Osteoblast (primary cell): ENCODE measurements at regions not wholly inside any gene's neighbourhood (a gene's known extent, or its start where the extent isn't known, plus 50 kb on each side); places are given as distances from the start of the nearest gene placed in this dataset.

Source experiments
- DNase-seq: peaks from one replicate; pipeline ENCODE4 v3.0.0; 2011; ENCODE audit warnings: low spot score, mixed read lengths; ENCODE audit not compliant: insufficient read length; ENCODE audit errors: missing footprints
- H2AFZ ChIP-seq: 2 replicates; pipeline ENCODE4 v1.6.0; 2011; ENCODE audit warnings: mild to moderate bottlenecking, low read length
- H3K27ac ChIP-seq: 2 replicates; pipeline ENCODE4 v1.5.1; 2011; ENCODE audit warnings: mild to moderate bottlenecking, low read depth, low read length, moderate library complexity
- H3K27me3 ChIP-seq: 2 replicates; pipeline ENCODE4 v1.6.0; 2012; ENCODE audit warnings: mild to moderate bottlenecking, control low read depth, inconsistent platforms, low read length, moderate library complexity; ENCODE audit not compliant: insufficient read depth
- H3K36me3 ChIP-seq: 2 replicates; pipeline ENCODE4 v1.5.1; 2011; ENCODE audit warnings: mild to moderate bottlenecking, low read length, control low read depth, moderate library complexity; ENCODE audit not compliant: insufficient read depth
- H3K4me1 ChIP-seq: 2 replicates; pipeline ENCODE4 v1.5.1; 2011; ENCODE audit warnings: mild to moderate bottlenecking, low read length, control low read depth, moderate library complexity; ENCODE audit not compliant: insufficient read depth
- H3K4me2 ChIP-seq: 2 replicates; pipeline ENCODE4 v1.6.0; 2011; ENCODE audit warnings: mild to moderate bottlenecking, low read length; ENCODE audit not compliant: insufficient read depth
- H3K4me3 ChIP-seq: fragments of 200-600 bp; sonication (generic); 3 replicates; pipeline ENCODE4 v1.5.1; 2012; ENCODE audit warnings: mild to moderate bottlenecking, low read length, inconsistent platforms; ENCODE audit not compliant: insufficient read depth
- H3K79me2 ChIP-seq: 2 replicates; pipeline ENCODE4 v1.6.0; 2012; ENCODE audit warnings: mild to moderate bottlenecking, low read length, control low read depth, inconsistent platforms; ENCODE audit not compliant: insufficient read depth
- H3K9me3 ChIP-seq: 2 replicates; pipeline ENCODE4 v1.5.1; 2011; ENCODE audit warnings: low read depth, low read length, control low read depth
- H4K20me1 ChIP-seq: 2 replicates; pipeline ENCODE4 v1.6.0; 2012; ENCODE audit warnings: mild to moderate bottlenecking, low read length, control low read depth; ENCODE audit not compliant: insufficient read depth
- CTCF ChIP-seq: IDR thresholded peaks from 2 replicates; pipeline ENCODE4 v1.5.1; 2011; ENCODE audit warnings: mild to moderate bottlenecking, low read depth, low read length, moderate library complexity; ENCODE audit errors: extremely low read depth

- no peaks in the 10 kb centered on the region for H4K20me1 ChIP-seq
- peaks cover 34% of the 10 kb centered on the region for H3K4me1 ChIP-seq
- TF ChIP-seq CTCF, result peak; percentile 59
- no peaks in the 10 kb centered on the region for H3K27me3 ChIP-seq
- peak; percentile 3 for DNase-seq
- H3K79me2 ChIP-seq, result no peaks in the 10 kb centered on the region
- peak overlapping the region; percentile 62 for H3K4me3 ChIP-seq
- H3K9me3 ChIP-seq, result no peaks in the 10 kb centered on the region
- peak overlapping the region; percentile 67 for H2AFZ ChIP-seq
- peak overlapping the region; percentile 29 for H3K27ac ChIP-seq
- peak overlapping the region; percentile 72 for H3K4me2 ChIP-seq
- H3K36me3 ChIP-seq, result no peaks in the 10 kb centered on the region
Observed at GRCh38 chr2:191571163-191571769, 106.7 kb upstream of the NABP1 start.

- Histone ChIP-seq H3K27ac (no peak overlapping the region), H3K4me2 (no peak overlapping the region)
Observed at GRCh38 chr2:191572319-191572718, 105.6 kb upstream of the NABP1 start.

GRCh38 chr2:191573216-191573615 is 104.7 kb upstream of the NABP1 start:
- Histone ChIP-seq H3K4me1 (peaks cover 34% of the 10 kb centered on the region), H2AFZ (no peak overlapping the region), H4K20me1 (no peaks in the 10 kb centered on the region), H3K4me3 (no peak overlapping the region), H3K27me3 (no peaks in the 10 kb centered on the region), H3K36me3 (no peaks in the 10 kb centered on the region), H3K4me2 (no peak overlapping the region), H3K9me3 (no peaks in the 10 kb centered on the region), H3K27ac (no peak overlapping the region), H3K79me2 (no peaks in the 10 kb centered on the region)
- no peak for DNase-seq
- no peak for TF ChIP-seq CTCF

More at GRCh38 chr2:191572319-191572718, 105.6 kb upstream of the NABP1 start:
- Histone ChIP-seq H3K27me3 (no peaks in the 10 kb centered on the region), H3K79me2 (no peaks in the 10 kb centered on the region), H4K20me1 (no peaks in the 10 kb centered on the region), H3K9me3 (no peaks in the 10 kb centered on the region), H3K4me1 (peaks cover 34% of the 10 kb centered on the region), H3K36me3 (no peaks in the 10 kb centered on the region), H2AFZ (no peak overlapping the region), H3K4me3 (no peak overlapping the region)
- no peak for DNase-seq
- no peak for TF ChIP-seq CTCF

GRCh38 chr2:191574232-191574631 is 103.7 kb upstream of the NABP1 start:
- H2AFZ ChIP-seq, result peak overlapping the region; percentile 12
- peak overlapping the region; percentile 10 for H3K27ac ChIP-seq

More at GRCh38 chr2:191574232-191574631, 103.7 kb upstream of the NABP1 start:
- Histone ChIP-seq H4K20me1 (no peaks in the 10 kb centered on the region), H3K4me2 (peak overlapping the region; percentile 19), H3K36me3 (no peaks in the 10 kb centered on the region), H3K27me3 (no peaks in the 10 kb centered on the region), H3K9me3 (no peaks in the 10 kb centered on the region), H3K4me1 (peaks cover 34% of the 10 kb centered on the region), H3K79me2 (no peaks in the 10 kb centered on the region), H3K4me3 (no peak overlapping the region)
- TF ChIP-seq CTCF, result no peak
- DNase-seq, result no peak
